NCI-H446 (cell line): ENCODE measurements at regions not wholly inside any gene's neighbourhood (a gene's known extent, or its start where the extent isn't known, plus 50 kb on each side); places are given as distances from the start of the nearest gene placed in this dataset.

Source experiments
- DNase-seq, 2 experiments: peaks; one replicate each; lab custom pipeline; 2025; lab: John Stamatoyannopoulos, UW

- DNase-seq, result peak; percentile 46 to 84
Observed at GRCh38 chr12:59084511-59085375, 164.4 kb upstream of the LRIG3 start.

GRCh38 chr12:59082952-59083351 lies 162.6 kb upstream of the LRIG3 start:
- no peak for DNase-seq

DNA sequence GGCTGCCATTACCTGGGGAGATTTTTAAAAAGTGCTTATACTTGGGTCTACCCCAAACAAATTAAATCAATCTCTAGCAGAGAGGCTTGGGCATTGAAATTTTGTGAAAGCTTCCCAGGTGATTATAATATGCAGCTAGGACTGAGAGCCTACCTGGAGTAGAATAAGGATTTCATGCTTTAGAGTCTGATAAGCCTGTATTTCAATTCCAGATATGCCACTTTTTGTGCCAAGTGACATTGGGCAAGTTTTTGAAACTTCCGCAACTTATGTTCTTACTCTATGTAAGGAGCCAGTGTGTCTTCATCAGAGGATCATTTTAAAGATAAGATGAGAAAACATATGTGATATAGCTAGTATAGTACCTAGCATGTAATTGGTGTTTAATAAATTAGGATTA lies 159.8 kb upstream of the LRIG3 start:
- no peak for DNase-seq

DNA sequence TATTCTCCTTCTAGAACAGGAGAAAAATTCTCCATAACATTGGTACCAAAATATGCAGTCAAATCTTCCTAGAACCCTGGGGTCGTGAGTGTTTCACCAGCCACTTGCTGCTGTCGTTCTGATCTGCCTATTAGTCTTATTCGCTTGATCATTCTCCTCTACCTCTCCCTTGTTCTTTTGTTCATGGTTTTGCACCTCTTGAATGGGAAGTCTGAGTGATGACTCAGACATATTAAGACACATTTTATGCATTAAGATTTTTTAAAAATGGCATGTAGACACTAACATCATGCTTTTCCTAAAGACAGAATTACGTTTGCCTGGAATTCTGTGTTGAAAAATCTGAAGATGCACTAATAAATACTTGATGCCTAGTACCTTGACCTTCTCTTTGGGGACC lies 159.2 kb upstream of the LRIG3 start:
- no peak for DNase-seq

- DNase-seq, result no peak
Observed at GRCh38 chr12:59079002-59079401, 158.7 kb upstream of the LRIG3 start.

DNA sequence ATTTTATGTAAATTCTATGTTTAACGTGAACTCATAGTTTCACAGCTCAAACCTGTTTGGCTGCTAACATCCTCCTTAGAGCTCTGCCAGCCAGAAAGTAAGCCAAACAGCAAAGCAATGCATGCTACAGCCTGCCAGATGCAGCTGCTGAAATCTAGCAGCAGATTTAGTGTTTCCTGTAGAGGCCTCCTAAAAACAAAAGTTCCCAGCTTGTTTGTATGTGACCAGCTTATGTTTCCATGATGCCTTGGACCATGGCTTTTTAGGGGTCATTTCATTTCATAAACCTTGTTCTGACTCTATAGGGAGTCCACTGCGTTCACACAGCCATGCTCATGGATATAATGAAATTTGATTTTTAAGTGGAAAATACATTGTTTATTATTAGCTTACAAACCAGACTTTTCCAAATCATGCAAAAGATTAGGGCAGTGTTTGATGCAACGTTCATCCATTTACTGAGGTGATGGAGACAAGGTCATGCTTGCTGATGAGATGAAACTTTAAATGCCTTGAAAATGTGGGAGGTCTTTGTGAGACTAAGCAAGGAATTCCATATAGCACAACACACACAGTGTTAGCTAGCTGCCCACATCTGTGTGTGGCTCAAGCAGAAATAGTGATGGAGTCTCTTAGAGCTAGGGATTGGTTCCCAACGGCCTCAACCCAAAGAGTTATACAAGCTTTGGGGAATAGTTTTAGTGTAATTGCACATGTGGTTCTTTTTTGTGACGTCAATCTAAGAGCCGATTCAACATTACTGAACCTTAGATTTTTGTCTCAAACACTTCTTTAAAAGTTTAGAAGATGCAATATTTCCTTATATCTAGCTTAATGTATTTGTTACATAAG lies 157.5 kb upstream of the LRIG3 start:
- peak in 1 of 2 experiments; percentile 40 for DNase-seq

DNA sequence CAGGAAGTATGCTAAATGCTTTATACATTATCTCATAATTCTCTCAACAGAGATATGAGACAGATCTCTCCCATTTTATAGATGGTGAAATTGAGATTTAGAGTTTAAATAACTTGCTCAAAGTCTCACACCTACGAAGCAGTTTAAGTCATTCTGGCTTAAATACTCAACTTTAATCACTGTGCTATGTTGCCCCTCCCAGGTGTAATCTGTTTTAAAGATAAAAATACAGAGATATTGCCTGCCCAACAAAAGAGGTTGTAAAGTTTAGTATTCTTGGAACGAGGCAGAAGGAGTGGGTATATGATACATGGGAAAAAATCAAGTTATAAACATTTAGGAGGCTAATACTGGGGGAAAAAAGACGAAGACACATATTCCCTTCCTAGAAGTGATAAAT lies 156.8 kb upstream of the LRIG3 start:
- DNase-seq, result no peak

GRCh38 chr12:59076622-59077021 lies 156.3 kb upstream of the LRIG3 start:
- DNase-seq, result no peak

DNA sequence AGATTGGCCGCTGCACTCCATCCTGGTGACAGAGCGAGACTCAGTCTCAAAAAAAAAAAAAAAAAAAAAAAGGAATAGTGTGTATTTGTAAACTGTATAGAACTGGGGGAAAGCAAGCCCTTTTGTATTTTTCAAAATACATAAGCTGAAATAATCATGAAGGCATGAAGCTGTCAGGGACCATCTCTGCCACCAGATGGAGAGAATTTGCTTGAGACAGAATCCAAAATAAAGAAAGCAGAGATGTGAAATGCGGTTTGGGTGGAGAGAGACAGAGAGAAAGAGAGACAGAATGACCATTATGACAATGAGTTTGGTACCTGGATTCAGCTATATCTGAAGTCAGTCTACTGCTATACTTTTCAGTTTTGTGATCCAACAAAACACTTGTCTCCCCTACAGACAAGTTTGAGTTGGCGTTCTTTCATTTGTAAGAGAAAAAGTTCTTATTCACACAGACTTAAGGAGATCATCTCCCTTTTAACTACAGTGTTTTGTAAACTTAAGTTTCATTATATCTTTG lies 155.7 kb upstream of the LRIG3 start:
- DNase-seq, result no peak

- DNase-seq, result no peak
Observed at GRCh38 chr12:59075141-59075540, 154.8 kb upstream of the LRIG3 start.

GRCh38 chr12:59070322-59070933 lies 150.1 kb upstream of the LRIG3 start:
- DNase-seq, result no peak

GRCh38 chr12:59069516-59069915 lies 149.2 kb upstream of the LRIG3 start:
- DNase-seq, result no peak

DNA sequence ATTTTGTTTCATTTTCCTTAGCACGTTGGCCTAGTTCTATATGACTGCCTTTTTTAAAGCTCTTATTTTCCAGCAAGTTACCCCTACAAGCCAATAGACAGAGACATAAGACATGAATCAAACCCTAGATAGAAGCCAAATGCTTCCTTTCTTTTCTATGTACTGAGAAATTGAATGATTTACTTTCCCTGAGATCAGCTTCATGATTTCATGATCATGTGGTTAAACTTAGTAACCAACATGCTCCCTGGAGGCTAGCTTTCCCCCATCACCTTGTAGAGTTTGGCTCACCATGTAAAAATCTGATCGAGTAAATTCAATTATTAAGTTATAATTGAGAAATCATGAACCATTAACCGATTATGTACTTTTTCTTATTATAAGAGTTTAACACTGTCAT lies 148.1 kb upstream of the LRIG3 start:
- DNase-seq, result no peak

DNA sequence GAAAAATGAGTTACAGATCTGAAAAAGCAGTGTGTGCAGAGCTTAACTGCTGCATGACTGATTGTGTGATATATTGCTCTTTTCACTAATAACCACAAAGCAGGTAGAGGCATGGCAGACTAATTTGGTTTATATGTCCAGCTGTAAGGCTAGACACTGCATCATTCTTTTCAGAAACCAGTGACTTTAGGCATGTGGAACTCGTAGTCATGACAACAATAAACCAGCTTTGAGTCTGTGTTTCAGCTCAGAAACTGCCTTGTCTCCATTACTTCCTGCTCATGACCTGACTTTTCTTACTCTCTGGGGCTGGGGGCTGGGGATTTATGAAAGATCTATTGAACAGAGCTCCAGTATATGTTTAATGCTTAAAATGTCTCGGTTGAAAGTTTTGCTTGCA lies 146.8 kb upstream of the LRIG3 start:
- DNase-seq, result no peak

DNA sequence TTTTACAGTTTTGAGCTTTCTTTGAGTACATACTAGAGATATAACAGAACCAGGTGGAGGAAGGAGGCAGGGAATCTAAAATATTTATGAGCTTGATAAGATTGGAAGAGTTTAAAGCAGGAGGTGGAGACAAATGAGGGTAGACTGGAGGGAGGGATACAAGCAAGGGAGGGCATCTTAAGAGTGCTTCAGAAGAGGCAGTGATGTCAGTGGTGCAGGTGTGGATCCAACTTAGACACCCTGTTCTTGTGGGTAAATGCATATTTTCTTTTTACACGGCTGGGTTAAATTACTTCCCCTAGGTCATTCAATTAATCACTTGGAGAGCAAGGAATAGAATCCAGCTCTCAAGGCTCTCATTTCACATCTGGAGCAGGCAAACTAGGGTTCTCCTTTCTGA lies 146.1 kb upstream of the LRIG3 start:
- no peak for DNase-seq

GRCh38 chr12:59059088-59059935 lies 139.0 kb upstream of the LRIG3 start:
- DNase-seq, result no peak

DNA sequence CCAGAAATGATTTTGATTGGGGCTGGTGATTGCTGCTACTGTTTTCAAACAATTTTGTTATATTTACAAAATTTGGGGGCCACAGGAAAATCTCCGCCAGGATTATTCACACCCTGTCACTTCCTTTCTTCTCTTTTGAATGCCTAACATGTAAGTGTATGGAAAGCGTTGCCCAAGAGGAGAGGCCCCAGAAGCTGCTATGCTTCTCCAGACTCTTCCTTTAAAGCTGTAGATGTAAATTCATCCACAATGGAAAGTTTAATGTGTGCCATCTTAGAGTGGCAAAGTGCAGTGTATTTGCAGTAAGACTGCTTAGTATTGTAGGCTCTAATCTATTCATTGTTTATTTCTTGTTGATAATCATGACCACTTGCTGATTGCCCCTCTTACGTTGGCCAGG lies 136.7 kb upstream of the LRIG3 start:
- DNase-seq, result no peak

- DNase-seq, result no peak
Observed at GRCh38 chr12:59055204-59055860, 135.0 kb upstream of the LRIG3 start.

GRCh38 chr12:59053266-59053899 lies 133.1 kb upstream of the LRIG3 start:
- DNase-seq, result peak; percentile 20 to 66

DNA sequence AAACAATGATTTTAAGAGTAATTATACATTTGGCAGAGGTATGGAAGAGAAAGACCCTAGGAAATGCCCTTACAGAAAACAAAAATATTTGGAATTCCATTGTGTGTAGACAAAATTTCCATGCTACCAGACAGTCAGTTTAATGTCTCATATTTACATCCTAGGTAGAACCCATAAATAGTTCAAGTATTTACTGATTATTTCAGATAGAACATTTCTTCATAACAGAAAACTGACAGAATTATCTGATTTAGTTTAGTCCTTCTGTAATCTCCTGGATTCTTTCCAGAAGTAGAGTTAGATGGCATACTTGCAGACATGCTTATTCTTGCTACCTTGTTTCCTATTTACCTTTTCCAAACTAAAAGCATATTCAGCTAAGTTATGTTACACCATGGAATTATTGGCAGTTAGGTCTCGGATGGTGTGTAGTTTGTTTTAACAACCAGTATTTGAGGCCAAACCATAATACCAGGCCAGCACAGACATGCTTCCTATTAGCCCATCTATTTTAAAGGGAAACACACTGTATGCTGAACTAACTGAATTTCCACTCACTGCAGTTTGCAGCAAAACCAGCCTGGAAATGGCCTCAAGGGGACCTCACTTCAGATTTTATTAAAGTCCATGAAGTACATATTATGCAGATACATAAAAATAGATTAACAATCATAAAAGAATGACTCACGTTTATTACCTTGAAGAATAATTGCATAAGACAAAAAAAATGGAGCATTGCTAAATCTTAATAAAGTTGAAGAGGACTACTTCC lies 126.6 kb upstream of the LRIG3 start:
- DNase-seq, result no peak
